ENCODE measurements at regions not wholly inside any gene's neighbourhood (a gene's known extent, or its start where the extent isn't known, plus 50 kb on each side); places are given as distances from the start of the nearest gene placed in this dataset.

DNA sequence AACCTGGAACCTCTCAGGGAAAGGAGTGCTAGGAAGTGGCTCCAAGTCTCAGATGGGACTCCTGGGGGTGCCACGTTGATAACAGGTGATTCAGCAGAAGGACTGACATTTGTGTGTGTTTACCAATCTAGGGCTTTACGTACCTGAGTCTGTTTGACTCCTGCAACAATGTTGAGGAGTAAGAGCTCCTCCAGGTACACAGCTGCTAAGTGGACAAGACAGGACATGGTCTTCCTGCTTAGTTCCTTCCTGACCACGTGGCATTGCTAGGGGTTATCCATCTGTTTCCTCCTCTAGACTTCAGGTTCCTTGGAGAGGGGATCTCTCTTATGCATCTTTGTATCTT lies 164.5 kb upstream of the SLC24A3 start:
- TF ChIP-seq, protein P1, sequence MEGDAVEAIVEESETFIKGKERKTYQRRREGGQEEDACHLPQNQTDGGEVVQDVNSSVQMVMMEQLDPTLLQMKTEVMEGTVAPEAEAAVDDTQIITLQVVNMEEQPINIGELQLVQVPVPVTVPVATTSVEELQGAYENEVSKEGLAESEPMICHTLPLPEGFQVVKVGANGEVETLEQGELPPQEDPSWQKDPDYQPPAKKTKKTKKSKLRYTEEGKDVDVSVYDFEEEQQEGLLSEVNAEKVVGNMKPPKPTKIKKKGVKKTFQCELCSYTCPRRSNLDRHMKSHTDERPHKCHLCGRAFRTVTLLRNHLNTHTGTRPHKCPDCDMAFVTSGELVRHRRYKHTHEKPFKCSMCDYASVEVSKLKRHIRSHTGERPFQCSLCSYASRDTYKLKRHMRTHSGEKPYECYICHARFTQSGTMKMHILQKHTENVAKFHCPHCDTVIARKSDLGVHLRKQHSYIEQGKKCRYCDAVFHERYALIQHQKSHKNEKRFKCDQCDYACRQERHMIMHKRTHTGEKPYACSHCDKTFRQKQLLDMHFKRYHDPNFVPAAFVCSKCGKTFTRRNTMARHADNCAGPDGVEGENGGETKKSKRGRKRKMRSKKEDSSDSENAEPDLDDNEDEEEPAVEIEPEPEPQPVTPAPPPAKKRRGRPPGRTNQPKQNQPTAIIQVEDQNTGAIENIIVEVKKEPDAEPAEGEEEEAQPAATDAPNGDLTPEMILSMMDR (IDR thresholded peaks at IDR 0.05; ENCODE audit: insufficient read depth, low read length): no peak
- TF ChIP-seq POLR2AphosphoS5 (IDR thresholded peaks at IDR 0.05; ENCODE audit: low read depth): no peak
- no peak for TF ChIP-seq SPI1 (IDR thresholded peaks at IDR 0.05; ENCODE audit: borderline replicate concordance, low read depth)
- TF ChIP-seq REST (IDR thresholded peaks at IDR 0.05; ENCODE audit: insufficient replicate concordance, low read depth): no peak

Data from HL-60 (cell line).